Stomach (tissue), 8 donors: ENCODE measurements at regions not wholly inside any gene's neighbourhood (a gene's known extent, or its start where the extent isn't known, plus 50 kb on each side); places are given as distances from the start of the nearest gene placed in this dataset.

Experiments
- DNase-seq, 2 donors: peaks; one replicate each; pipeline versions ENCODE4 v3.0.0 to v3.0.0-alpha.2; 2013 to 2019
- H3K27ac ChIP-seq, 5 donors: fragments of 200-600 bp in 4 of 5; sonication (generic) in 4 of 5; one replicate each; pipeline ENCODE4 v1.5.1; 2013 to 2019; ENCODE audit warnings: mild to moderate bottlenecking in 1 of 5, moderate library complexity in 1 of 5
- H3K27me3 ChIP-seq, 3 donors: fragments of 200-600 bp; sonication (generic); one replicate each; pipeline ENCODE4 v1.5.1; 2017 to 2019; ENCODE audit warnings: mixed run types in 1 of 3
- H3K36me3 ChIP-seq, 4 donors: fragments of 200-600 bp; sonication (generic); 1 replicate in 3 of 4; 2 replicates in 1 of 4; pipeline ENCODE4 v1.5.1; 2016 to 2019
- H3K4me1 ChIP-seq, 4 donors: fragments of 200-600 bp; sonication (generic); one replicate each; pipeline ENCODE4 v1.5.1; 2016 to 2019
- H3K4me3 ChIP-seq, 4 donors: fragments of 200-600 bp; sonication (generic) in 3 of 4; one replicate each; pipeline ENCODE4 v1.5.1; 2016 to 2019; ENCODE audit warnings: mild to moderate bottlenecking in 1 of 4
- H3K9me3 ChIP-seq, 4 donors: fragments of 200-600 bp; sonication (generic); one replicate each; pipeline ENCODE4 v1.5.1; 2016 to 2019
- EP300 ChIP-seq: sonication (generic); formaldehyde crosslinking; IDR thresholded peaks from one replicate; pipeline ENCODE4 v1.6.1; 2017; ENCODE audit warnings: antibody characterized with exemption
- POLR2A ChIP-seq, 4 donors: fragments of 450-650 bp; IDR thresholded peaks; one replicate each; pipeline ENCODE4 v1.6.1; 2016; ENCODE audit warnings: antibody characterized with exemption in 4 of 4, control low read depth in 2 of 4, mild to moderate bottlenecking in 1 of 4, moderate library complexity in 1 of 4
- POLR2AphosphoS5 ChIP-seq, 3 donors: sonication (generic); formaldehyde crosslinking; IDR thresholded peaks; one replicate each; pipeline ENCODE4 v1.6.1; 2016; ENCODE audit warnings: antibody characterized with exemption in 3 of 3
- WGBS, 5 donors: extraction: QIAGEN DNeasy Blood & Tissue Kit in 3 of 5; methylation state at CpG; one replicate each; pipeline versions ENCODE4 v1.1.5 to v1.1.7; 2013 to 2018; 5-methylcytosine and 5-hydroxymethylcytosine counted together
- intact Hi-C: fragments of 100-400 bp; cut with DNase I; formaldehyde crosslinking; loops from one replicate; pipeline ENCODE4 v1.15.1; 2023; ENCODE audit warnings: low total_unique reads
- TF ChIP-seq, protein P1 (sequence below), 7 experiments: fragments of 450-650 bp in 4 of 7; fragments of 200-600 bp in 3 of 7; sonication (generic) in 3 of 7; IDR thresholded peaks; one replicate each; pipeline ENCODE4 v1.5.1; 2016 to 2019; ENCODE audit warnings: antibody characterized with exemption in 7 of 7, control low read depth in 2 of 7, mild to moderate bottlenecking in 1 of 7
- donor health status: healthy with polysubstance abuse.
- donor health status: Bipolar disorder and iron deficiency.
- donor health status: healthy.

DNA sequence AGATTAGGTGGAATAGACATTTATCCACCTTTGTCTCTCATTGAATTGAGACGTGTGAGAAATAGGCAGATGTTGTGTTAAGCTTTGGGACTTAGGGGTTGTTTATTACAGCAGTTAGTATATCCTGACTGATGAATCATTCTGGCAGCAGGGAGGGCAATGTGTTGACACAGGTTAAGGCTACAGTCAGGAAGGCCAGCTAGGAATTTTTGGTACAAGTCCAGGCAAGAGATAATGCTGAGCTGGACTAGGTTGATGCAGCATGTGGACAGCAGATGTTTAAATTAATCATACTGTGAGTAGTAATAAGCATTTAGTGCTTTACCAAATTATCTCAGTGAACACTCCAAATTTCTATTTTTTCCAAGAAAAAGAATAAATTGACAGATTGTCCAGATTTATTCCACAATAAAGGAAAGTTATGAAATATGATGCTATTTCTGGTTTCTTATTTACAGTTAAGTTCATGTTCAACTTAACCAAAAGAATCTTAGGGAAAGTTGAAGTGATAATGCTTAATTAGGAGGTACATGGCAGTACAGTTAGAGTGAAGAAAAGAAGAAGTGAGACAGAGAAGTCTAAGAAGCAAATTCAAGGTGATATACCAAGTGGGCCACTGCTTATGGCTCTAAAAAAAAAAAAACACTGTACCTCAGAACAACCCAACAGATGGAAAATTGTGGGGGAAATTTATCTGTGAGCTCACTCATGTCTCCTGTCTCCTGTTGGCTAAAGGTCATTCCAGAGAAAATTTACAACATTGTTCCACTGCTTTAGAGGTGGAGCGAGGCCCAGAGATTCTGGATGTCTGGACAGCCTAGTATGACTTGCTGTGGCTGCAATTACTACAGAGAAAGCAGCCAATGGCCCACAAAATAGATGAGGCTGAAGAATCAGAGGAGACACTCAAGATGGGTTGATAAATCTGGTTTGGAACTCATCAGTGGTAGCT lies 102.7 kb upstream of the C21orf91 start:
- H3K4me3 ChIP-seq: no peak overlapping the region
- peaks cover 0 to 24% (median 3%) of the 10 kb centered on the region in 4 donors for H3K9me3 ChIP-seq
- H3K36me3 ChIP-seq: no peaks in the 10 kb centered on the region
- TF ChIP-seq POLR2AphosphoS5 (IDR thresholded peaks at IDR 0.05) (no peak), POLR2A (IDR thresholded peaks at IDR 0.05) (no peak), EP300 (no peak)
- TF ChIP-seq, protein P1, sequence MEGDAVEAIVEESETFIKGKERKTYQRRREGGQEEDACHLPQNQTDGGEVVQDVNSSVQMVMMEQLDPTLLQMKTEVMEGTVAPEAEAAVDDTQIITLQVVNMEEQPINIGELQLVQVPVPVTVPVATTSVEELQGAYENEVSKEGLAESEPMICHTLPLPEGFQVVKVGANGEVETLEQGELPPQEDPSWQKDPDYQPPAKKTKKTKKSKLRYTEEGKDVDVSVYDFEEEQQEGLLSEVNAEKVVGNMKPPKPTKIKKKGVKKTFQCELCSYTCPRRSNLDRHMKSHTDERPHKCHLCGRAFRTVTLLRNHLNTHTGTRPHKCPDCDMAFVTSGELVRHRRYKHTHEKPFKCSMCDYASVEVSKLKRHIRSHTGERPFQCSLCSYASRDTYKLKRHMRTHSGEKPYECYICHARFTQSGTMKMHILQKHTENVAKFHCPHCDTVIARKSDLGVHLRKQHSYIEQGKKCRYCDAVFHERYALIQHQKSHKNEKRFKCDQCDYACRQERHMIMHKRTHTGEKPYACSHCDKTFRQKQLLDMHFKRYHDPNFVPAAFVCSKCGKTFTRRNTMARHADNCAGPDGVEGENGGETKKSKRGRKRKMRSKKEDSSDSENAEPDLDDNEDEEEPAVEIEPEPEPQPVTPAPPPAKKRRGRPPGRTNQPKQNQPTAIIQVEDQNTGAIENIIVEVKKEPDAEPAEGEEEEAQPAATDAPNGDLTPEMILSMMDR (IDR thresholded peaks at IDR 0.05): no peak
- no peaks in the 10 kb centered on the region for H3K27me3 ChIP-seq
- DNase-seq: peak in 1 of 2 donors; percentile 62
- intact Hi-C loops: no loop called here
- no peaks in the 10 kb centered on the region for H3K4me1 ChIP-seq
- H3K27ac ChIP-seq: no peak overlapping the region
- WGBS, 5 donors: 50 to 65% (median 61%) methylated on average over 2 of the region's 2 CpGs

DNA sequence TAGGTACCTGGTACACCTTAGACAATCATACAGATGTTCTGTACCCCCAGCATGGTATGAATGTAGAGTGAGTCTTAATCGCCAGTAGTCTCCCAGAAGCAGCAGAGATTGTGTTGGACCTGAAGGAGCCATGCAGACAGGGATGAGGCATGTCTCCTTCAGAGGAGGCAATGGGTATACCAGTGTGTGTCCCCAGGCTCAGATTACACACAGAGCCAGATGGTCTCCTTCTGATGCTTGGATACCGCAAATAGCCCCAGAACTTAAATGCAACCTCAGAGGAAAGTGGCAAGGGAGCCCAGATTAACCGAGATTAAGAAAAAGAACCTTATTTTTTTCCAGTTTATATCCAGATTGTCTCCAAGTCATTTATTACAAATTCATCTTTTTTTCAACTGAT lies 96.8 kb upstream of the C21orf91 start:
- no peaks in the 10 kb centered on the region for H3K36me3 ChIP-seq
- no peaks in the 10 kb centered on the region for H3K27me3 ChIP-seq
- TF ChIP-seq POLR2A (IDR thresholded peaks at IDR 0.05): no peak
- TF ChIP-seq POLR2AphosphoS5 (IDR thresholded peaks at IDR 0.05): no peak
- TF ChIP-seq, protein P1 (IDR thresholded peaks at IDR 0.05): no peak
- TF ChIP-seq EP300: no peak
- no peak overlapping the region for H3K4me3 ChIP-seq
- H3K27ac ChIP-seq: no peak overlapping the region
- peaks cover 0 to 23% (median 3%) of the 10 kb centered on the region in 4 donors for H3K9me3 ChIP-seq
- H3K4me1 ChIP-seq: no peaks in the 10 kb centered on the region
- no peak for DNase-seq
- intact Hi-C loops: no loop called here
- 74 to 90% (median 83%) methylated on average over 3 of the region's 3 CpGs for WGBS, 5 donors

DNA sequence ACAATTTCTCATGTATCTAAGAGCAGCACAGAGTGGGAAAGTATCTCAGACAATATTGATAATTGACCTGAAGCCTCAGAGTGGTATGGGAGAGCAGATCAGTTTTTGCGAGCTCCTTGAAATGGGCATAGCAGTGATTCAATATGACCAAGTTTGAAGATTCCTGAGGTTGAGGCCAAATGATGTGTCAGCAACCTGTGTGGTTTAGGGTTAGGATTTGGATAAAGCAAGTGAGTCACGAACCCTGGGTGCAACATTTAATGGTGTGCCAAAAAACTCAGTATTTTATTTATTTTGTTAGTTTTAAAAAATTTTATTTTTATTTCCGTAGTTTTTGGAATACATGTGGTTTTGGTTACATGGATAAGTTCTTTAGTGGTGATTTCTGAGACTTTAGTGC lies 92.5 kb upstream of the C21orf91 start:
- TF ChIP-seq, protein P1 (IDR thresholded peaks at IDR 0.05): no peak
- no peak for TF ChIP-seq POLR2AphosphoS5 (IDR thresholded peaks at IDR 0.05)
- no peak for DNase-seq
- Histone ChIP-seq H3K36me3 (no peaks in the 10 kb centered on the region), H3K27ac (no peak overlapping the region), H3K27me3 (no peaks in the 10 kb centered on the region), H3K4me3 (no peak overlapping the region), H3K4me1 (no peaks in the 10 kb centered on the region), H3K9me3 (no peaks in the 10 kb centered on the region)
- intact Hi-C loops: no loop called here
- WGBS, 5 donors: 71 to 88% (median 75%) methylated on average over 3 of the region's 3 CpGs

DNA sequence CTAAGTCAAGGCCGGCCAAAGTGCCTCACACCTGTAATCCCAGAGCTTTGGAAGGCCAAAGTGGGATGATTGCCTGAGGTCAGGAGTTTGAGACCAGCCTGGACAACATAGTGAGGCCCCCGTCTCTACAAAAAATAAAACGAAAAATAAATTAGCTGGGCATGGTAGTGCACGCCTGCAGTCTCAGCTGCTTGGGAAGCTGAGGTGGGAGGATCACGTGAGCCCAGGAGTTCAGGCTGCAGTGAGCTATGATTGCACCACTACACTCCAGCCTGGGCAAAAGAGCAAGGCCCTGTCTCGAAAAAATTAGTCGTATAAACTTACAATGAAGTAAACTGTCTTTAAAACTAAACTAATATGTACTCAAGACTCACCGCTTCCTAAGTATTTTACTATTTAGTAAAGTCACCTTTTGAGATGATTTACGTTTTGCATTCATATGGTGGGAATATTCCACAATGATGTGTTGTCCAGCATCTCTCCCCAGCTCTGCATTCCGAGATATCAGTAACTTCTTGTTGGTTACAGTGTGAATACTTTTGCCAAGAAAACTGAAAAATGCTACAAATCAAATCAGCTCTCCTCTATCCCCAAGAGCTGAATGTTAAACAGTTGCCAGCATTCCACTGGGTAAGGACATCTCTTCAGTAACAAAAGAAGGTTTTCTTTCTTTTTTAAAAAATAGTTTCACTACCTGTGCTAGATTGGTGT lies 84.9 kb upstream of the C21orf91 start:
- H3K27me3 ChIP-seq: no peaks in the 10 kb centered on the region
- H3K4me3 ChIP-seq: no peak overlapping the region
- TF ChIP-seq POLR2A (IDR thresholded peaks at IDR 0.05) (no peak), EP300 (no peak), POLR2AphosphoS5 (IDR thresholded peaks at IDR 0.05) (no peak)
- TF ChIP-seq, protein P1 (IDR thresholded peaks at IDR 0.05): no peak
- DNase-seq: no peak
- H3K27ac ChIP-seq: no peak overlapping the region
- no peaks in the 10 kb centered on the region for H3K36me3 ChIP-seq
- H3K4me1 ChIP-seq: peaks cover 0 to 5% (median 0%) of the 10 kb centered on the region in 4 donors
- intact Hi-C loops: loop anchor here (5.0 kb wide), 1 partner anchor 227 kb away; no protein-coding TSS in a partner anchor
- WGBS, 5 donors: 75 to 90% (median 81%) methylated on average over 10 of the region's 10 CpGs
- no peaks in the 10 kb centered on the region for H3K9me3 ChIP-seq
